ENCODE measurements at regions not wholly inside any gene's neighbourhood (a gene's known extent, or its start where the extent isn't known, plus 50 kb on each side); places are given as distances from the start of the nearest gene placed in this dataset.

- Histone ChIP-seq H3K9me3 (ENCODE audit: control insufficient read depth, insufficient read depth, low read length) (no peaks in the 10 kb centered on the region), H3F3A (ENCODE audit: control insufficient read depth, insufficient read depth) (no peaks in the 10 kb centered on the region), H3K79me2 (ENCODE audit: control insufficient read depth, low read length) (no peaks in the 10 kb centered on the region), H3K4me2 (ENCODE audit: low read length) (no peak overlapping the region), H3K4me3 (ENCODE audit: low read length) (no peak overlapping the region), H3K36me3 (ENCODE audit: control insufficient read depth, low read length) (no peaks in the 10 kb centered on the region), H4K20me1 (ENCODE audit: control insufficient read depth, insufficient read depth, low read depth, low read length) (no peaks in the 10 kb centered on the region), H3K9me2 (replicated peaks; ENCODE audit: control insufficient read depth, low read length) (no peaks in the 10 kb centered on the region), H3K4me1 (ENCODE audit: control insufficient read depth, low read length) (no peaks in the 10 kb centered on the region), H3K27me3 (ENCODE audit: control insufficient read depth, low read length) (no peaks in the 10 kb centered on the region), H3K27ac (ENCODE audit: low read depth, low read length) (no peak overlapping the region)
- TF ChIP-seq EZH2phosphoT487 (IDR thresholded peaks at IDR 0.05; ENCODE audit: borderline replicate concordance, low read length) = no peak
- no peak for TF ChIP-seq CTCF (IDR thresholded peaks at IDR 0.05; ENCODE audit: low read depth, low read length, poor library complexity, severe bottlenecking)
These were observed 128.5 kb upstream of the STEAP1 start for GRCh38 chr7:90025771-90026170.

- no peak overlapping the region for H3K27ac ChIP-seq (ENCODE audit: low read depth, low read length)
These were observed 120.4 kb upstream of the STEAP1 start for GRCh38 chr7:90033850-90034249.

GRCh38 chr7:90053094-90053493, 101.2 kb upstream of the STEAP1 start:
- no peak overlapping the region for H3K27ac ChIP-seq (ENCODE audit: low read depth, low read length)
- no peaks in the 10 kb centered on the region for H3K9me2 ChIP-seq (replicated peaks; ENCODE audit: control insufficient read depth, low read length)
- no peak overlapping the region for H3K4me3 ChIP-seq (ENCODE audit: low read length)
- no peaks in the 10 kb centered on the region for H3K9me3 ChIP-seq (ENCODE audit: control insufficient read depth, insufficient read depth, low read length)
- H3K4me1 ChIP-seq (ENCODE audit: control insufficient read depth, low read length) = no peaks in the 10 kb centered on the region
- TF ChIP-seq CTCF (IDR thresholded peaks at IDR 0.05; ENCODE audit: low read depth, low read length, poor library complexity, severe bottlenecking) (no peak), EZH2phosphoT487 (IDR thresholded peaks at IDR 0.05; ENCODE audit: borderline replicate concordance, low read length) (no peak)
- H3K36me3 ChIP-seq (ENCODE audit: control insufficient read depth, low read length) = no peaks in the 10 kb centered on the region
- H4K20me1 ChIP-seq (ENCODE audit: control insufficient read depth, insufficient read depth, low read depth, low read length) = no peaks in the 10 kb centered on the region
- no peaks in the 10 kb centered on the region for H3K27me3 ChIP-seq (ENCODE audit: control insufficient read depth, low read length)
- no peaks in the 10 kb centered on the region for H3K79me2 ChIP-seq (ENCODE audit: control insufficient read depth, low read length)
- H3F3A ChIP-seq (ENCODE audit: control insufficient read depth, insufficient read depth) = no peaks in the 10 kb centered on the region
- no peak overlapping the region for H3K4me2 ChIP-seq (ENCODE audit: low read length)

More at GRCh38 chr7:90033850-90034249, 120.4 kb upstream of the STEAP1 start:
- Histone ChIP-seq H3K9me3 (ENCODE audit: control insufficient read depth, insufficient read depth, low read length) (no peaks in the 10 kb centered on the region), H3K36me3 (ENCODE audit: control insufficient read depth, low read length) (no peaks in the 10 kb centered on the region), H3F3A (ENCODE audit: control insufficient read depth, insufficient read depth) (no peaks in the 10 kb centered on the region), H3K79me2 (ENCODE audit: control insufficient read depth, low read length) (no peaks in the 10 kb centered on the region), H3K4me3 (ENCODE audit: low read length) (no peak overlapping the region), H3K4me1 (ENCODE audit: control insufficient read depth, low read length) (no peaks in the 10 kb centered on the region), H4K20me1 (ENCODE audit: control insufficient read depth, insufficient read depth, low read depth, low read length) (no peaks in the 10 kb centered on the region), H3K4me2 (ENCODE audit: low read length) (no peak overlapping the region), H3K9me2 (replicated peaks; ENCODE audit: control insufficient read depth, low read length) (no peaks in the 10 kb centered on the region), H3K27me3 (ENCODE audit: control insufficient read depth, low read length) (no peaks in the 10 kb centered on the region)
- no peak for TF ChIP-seq CTCF (IDR thresholded peaks at IDR 0.05; ENCODE audit: low read depth, low read length, poor library complexity, severe bottlenecking)
- no peak for TF ChIP-seq EZH2phosphoT487 (IDR thresholded peaks at IDR 0.05; ENCODE audit: borderline replicate concordance, low read length)

- Histone ChIP-seq H3K27me3 (ENCODE audit: control insufficient read depth, low read length) (no peaks in the 10 kb centered on the region), H3K9me3 (ENCODE audit: control insufficient read depth, insufficient read depth, low read length) (no peaks in the 10 kb centered on the region), H3K36me3 (ENCODE audit: control insufficient read depth, low read length) (no peaks in the 10 kb centered on the region), H3K4me2 (ENCODE audit: low read length) (no peak overlapping the region), H4K20me1 (ENCODE audit: control insufficient read depth, insufficient read depth, low read depth, low read length) (no peaks in the 10 kb centered on the region), H3K79me2 (ENCODE audit: control insufficient read depth, low read length) (no peaks in the 10 kb centered on the region), H3K9me2 (replicated peaks; ENCODE audit: control insufficient read depth, low read length) (no peaks in the 10 kb centered on the region), H3K27ac (ENCODE audit: low read depth, low read length) (no peak overlapping the region), H3F3A (ENCODE audit: control insufficient read depth, insufficient read depth) (no peaks in the 10 kb centered on the region), H3K4me3 (ENCODE audit: low read length) (no peak overlapping the region), H3K4me1 (ENCODE audit: control insufficient read depth, low read length) (no peaks in the 10 kb centered on the region)
- TF ChIP-seq CTCF (IDR thresholded peaks at IDR 0.05; ENCODE audit: low read depth, low read length, poor library complexity, severe bottlenecking) (no peak), EZH2phosphoT487 (IDR thresholded peaks at IDR 0.05; ENCODE audit: borderline replicate concordance, low read length) (no peak)
These were observed 93.2 kb upstream of the STEAP1 start for GRCh38 chr7:90061077-90061476.
